ENCODE measurements at regions not wholly inside any gene's neighbourhood (a gene's known extent, or its start where the extent isn't known, plus 50 kb on each side); places are given as distances from the start of the nearest gene placed in this dataset.
"Not testable (repeated sequence)": the region's sequence is repeated elsewhere in the genome, so short reads cannot be mapped to it uniquely, and the experiment has no call there.

- no peak for TF ChIP-seq MAX (IDR thresholded peaks at IDR 0.05; ENCODE audit: low read depth, low read length)
- no peak for TF ChIP-seq MYC (IDR thresholded peaks at IDR 0.05; ENCODE audit: low read depth, low read length)
- TF ChIP-seq CTCF (IDR thresholded peaks at IDR 0.05; ENCODE audit: low read depth, low read length), result no peak
- TF ChIP-seq POLR2A (IDR thresholded peaks at IDR 0.05; ENCODE audit: extremely low read depth, insufficient read length), result no peak
- DNase-seq (ENCODE audit: low read depth), result peak; percentile 61
- no peak overlapping the region for H3K4me3 ChIP-seq (ENCODE audit: low read depth, low read length)
These were observed 94.3 kb upstream of the SGO1 start for GRCh38 chr3:20280257-20280656.

GRCh38 chr3:20265977-20266376 lies 80.0 kb upstream of the SGO1 start:
- H3K4me3 ChIP-seq (ENCODE audit: low read depth, low read length); DNase-seq (ENCODE audit: low read depth): not testable (repeated sequence)

- no peak overlapping the region for H3K4me3 ChIP-seq (ENCODE audit: low read depth, low read length)
- TF ChIP-seq POLR2A (IDR thresholded peaks at IDR 0.05; ENCODE audit: extremely low read depth, insufficient read length) (no peak), MYC (IDR thresholded peaks at IDR 0.05; ENCODE audit: low read depth, low read length) (no peak), CTCF (IDR thresholded peaks at IDR 0.05; ENCODE audit: low read depth, low read length) (no peak), MAX (IDR thresholded peaks at IDR 0.05; ENCODE audit: low read depth, low read length) (no peak)
- DNase-seq (ENCODE audit: low read depth), result no peak
These were observed 79.0 kb upstream of the SGO1 start for GRCh38 chr3:20264900-20265567.

- TF ChIP-seq MAX (IDR thresholded peaks at IDR 0.05; ENCODE audit: low read depth, low read length), result no peak
- no peak overlapping the region for H3K4me3 ChIP-seq (ENCODE audit: low read depth, low read length)
- no peak for DNase-seq (ENCODE audit: low read depth)
These were observed 72.4 kb upstream of the SGO1 start for GRCh38 chr3:20258371-20258770.

- TF ChIP-seq CTCF (IDR thresholded peaks at IDR 0.05; ENCODE audit: low read depth, low read length) (no peak), MAX (IDR thresholded peaks at IDR 0.05; ENCODE audit: low read depth, low read length) (no peak), MYC (IDR thresholded peaks at IDR 0.05; ENCODE audit: low read depth, low read length) (no peak), POLR2A (IDR thresholded peaks at IDR 0.05; ENCODE audit: extremely low read depth, insufficient read length) (no peak)
- no peak for DNase-seq (ENCODE audit: low read depth)
- H3K4me3 ChIP-seq (ENCODE audit: low read depth, low read length), result no peak overlapping the region
These were observed 70.1 kb upstream of the SGO1 start for GRCh38 chr3:20256144-20256543.

GRCh38 chr3:20254268-20255117 lies 68.5 kb upstream of the SGO1 start:
- no peak overlapping the region for H3K4me3 ChIP-seq (ENCODE audit: low read depth, low read length)
- no peak for TF ChIP-seq CTCF (IDR thresholded peaks at IDR 0.05; ENCODE audit: low read depth, low read length)
- TF ChIP-seq POLR2A (IDR thresholded peaks at IDR 0.05; ENCODE audit: extremely low read depth, insufficient read length), result no peak
- TF ChIP-seq MAX (IDR thresholded peaks at IDR 0.05; ENCODE audit: low read depth, low read length), result no peak
- TF ChIP-seq MYC (IDR thresholded peaks at IDR 0.05; ENCODE audit: low read depth, low read length), result no peak
- DNase-seq (ENCODE audit: low read depth), result no peak

Measured in NB4 (cell line).